ENCODE measurements at regions not wholly inside any gene's neighbourhood (a gene's known extent, or its start where the extent isn't known, plus 50 kb on each side); places are given as distances from the start of the nearest gene placed in this dataset.

- no peak overlapping the region for H3K4me3 ChIP-seq (ENCODE audit: low read depth, low read length)
- no peak for TF ChIP-seq CTCF (conservative IDR thresholded peaks at IDR 0.05; ENCODE audit: low read depth, low read length)
- no peak for DNase-seq (ENCODE audit: low read depth)
Measured at GRCh38 chr15:96390986-96391385, 60.5 kb downstream of the NR2F2 start.

DNA sequence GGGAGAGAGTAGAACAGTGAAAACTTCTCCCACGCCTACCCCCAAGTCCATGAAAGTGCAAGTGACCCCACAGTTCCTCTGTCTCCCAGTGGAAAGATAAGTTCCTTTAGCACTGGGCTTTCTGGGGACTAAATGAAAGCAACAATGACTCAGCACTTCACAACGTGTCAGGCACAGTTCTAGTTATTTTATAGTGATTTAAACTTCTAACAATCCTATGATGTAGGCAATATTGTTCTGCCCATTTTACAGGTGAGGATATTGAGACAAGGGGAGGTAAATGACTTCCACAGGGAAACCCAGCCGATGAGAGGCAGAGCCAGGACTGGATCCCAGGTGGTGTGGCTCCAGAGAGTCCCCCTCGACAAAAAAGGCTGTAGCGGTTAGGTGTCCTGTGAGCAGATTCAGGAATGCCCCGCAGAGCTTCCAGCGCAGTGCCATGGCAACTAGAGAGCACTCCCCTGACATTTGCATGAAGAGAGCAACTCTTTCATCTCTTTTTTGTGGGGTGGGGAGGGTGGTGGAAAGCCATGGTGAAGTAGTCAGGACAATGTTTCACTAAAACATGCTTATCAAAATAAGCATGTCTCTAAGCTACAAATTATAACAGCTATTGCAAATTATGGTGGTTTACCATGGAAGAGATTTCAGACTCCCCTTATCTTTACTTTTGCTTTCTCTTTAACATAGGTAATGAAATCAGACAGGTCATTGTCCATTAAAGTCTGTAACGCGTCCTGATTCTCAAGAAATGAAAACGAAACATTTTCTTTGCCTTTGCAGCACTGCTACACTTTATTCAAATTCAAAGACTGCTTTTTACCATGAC is 62.1 kb downstream of the NR2F2 start:
- no peak for TF ChIP-seq CTCF (conservative IDR thresholded peaks at IDR 0.05; ENCODE audit: low read depth, low read length)
- no peak overlapping the region for H3K4me3 ChIP-seq (ENCODE audit: low read depth, low read length)
- no peak for DNase-seq (ENCODE audit: low read depth)

GRCh38 chr15:96393209-96393513 is 62.7 kb downstream of the NR2F2 start:
- no peak for DNase-seq (ENCODE audit: low read depth)
- no peak for TF ChIP-seq CTCF (conservative IDR thresholded peaks at IDR 0.05; ENCODE audit: low read depth, low read length)
- no peak overlapping the region for H3K4me3 ChIP-seq (ENCODE audit: low read depth, low read length)

DNA sequence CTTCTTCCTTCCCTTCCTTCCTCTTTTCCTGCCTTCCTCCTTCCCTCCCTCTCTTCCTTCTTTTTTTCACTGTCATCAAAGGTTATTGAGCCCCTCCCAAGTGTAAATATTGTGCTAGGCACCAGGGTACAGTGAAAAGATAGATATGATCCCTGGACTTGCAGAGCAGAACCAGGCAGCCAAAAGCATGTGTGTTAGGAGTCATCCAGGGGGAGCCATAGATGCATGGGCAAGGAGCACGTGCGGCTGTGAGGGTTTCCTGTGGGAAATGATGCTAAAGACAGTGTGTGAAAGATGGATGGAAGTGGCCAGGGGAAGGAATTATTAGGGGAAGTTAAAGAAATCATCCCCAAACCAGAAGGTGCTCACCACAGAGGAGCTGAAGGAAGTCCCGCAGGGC is 65.2 kb downstream of the NR2F2 start:
- DNase-seq (ENCODE audit: low read depth), result no peak
- TF ChIP-seq CTCF (conservative IDR thresholded peaks at IDR 0.05; ENCODE audit: low read depth, low read length), result peak; percentile 9
- H3K4me3 ChIP-seq (ENCODE audit: low read depth, low read length), result no peak overlapping the region

- no peak for TF ChIP-seq CTCF (conservative IDR thresholded peaks at IDR 0.05; ENCODE audit: low read depth, low read length)
- H3K4me3 ChIP-seq (ENCODE audit: low read depth, low read length), result no peak overlapping the region
- DNase-seq (ENCODE audit: low read depth), result no peak
Measured at GRCh38 chr15:96398776-96399175, 68.3 kb downstream of the NR2F2 start.

DNA sequence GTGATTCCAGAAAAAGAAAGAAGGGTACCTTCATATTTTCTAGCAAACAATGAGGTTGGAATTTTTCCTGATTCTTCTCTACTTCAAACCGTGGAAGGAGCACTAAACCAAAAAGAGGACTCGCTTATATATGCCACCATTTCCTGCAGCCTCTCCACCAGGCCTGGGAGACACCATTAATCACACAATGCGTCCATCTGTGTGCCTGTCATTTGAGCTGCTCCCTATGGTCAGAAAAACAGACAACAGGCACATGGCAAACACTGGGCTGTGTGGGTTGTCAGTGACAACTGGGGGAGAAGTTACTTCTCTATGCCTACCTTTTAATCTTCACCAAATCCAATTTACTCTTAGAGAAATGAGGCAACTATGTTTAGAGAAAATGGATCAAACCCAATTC is 71.9 kb downstream of the NR2F2 start:
- DNase-seq (ENCODE audit: low read depth), result no peak
- no peak overlapping the region for H3K4me3 ChIP-seq (ENCODE audit: low read depth, low read length)
- TF ChIP-seq CTCF (conservative IDR thresholded peaks at IDR 0.05; ENCODE audit: low read depth, low read length), result no peak

- peak; percentile 11 for TF ChIP-seq CTCF (conservative IDR thresholded peaks at IDR 0.05; ENCODE audit: low read depth, low read length)
- DNase-seq (ENCODE audit: low read depth), result no peak
- H3K4me3 ChIP-seq (ENCODE audit: low read depth, low read length), result no peak overlapping the region
Measured at GRCh38 chr15:96403071-96403470, 72.6 kb downstream of the NR2F2 start.
